ENCODE measurements at regions not wholly inside any gene's neighbourhood (a gene's known extent, or its start where the extent isn't known, plus 50 kb on each side); places are given as distances from the start of the nearest gene placed in this dataset.
"Not testable (repeated sequence)": the region's sequence is repeated elsewhere in the genome, so short reads cannot be mapped to it uniquely, and the experiment has no call there.

- intact Hi-C loops (cut with DNase I), result no loop called here
- no peak for TF ChIP-seq CTCF (IDR thresholded peaks at IDR 0.05; ENCODE audit: borderline replicate concordance, extremely low read depth, insufficient read depth)
- Histone ChIP-seq H3K36me3 (ENCODE audit: control insufficient read depth in 2 of 3, insufficient read depth in 3 of 3, low read length in 3 of 3) (no peaks in the 10 kb centered on the region), H3K27me3 (ENCODE audit: control insufficient read depth, insufficient read depth, low read length) (peaks cover 72% of the 10 kb centered on the region), H3K4me3 (ENCODE audit: low read length in 3 of 3) (peak overlapping the region in 1 of 3 donors; percentile 58), H3K9ac (ENCODE audit: low read length in 3 of 3) (peak overlapping the region in 1 of 3 donors; percentile 15), H3K27ac (ENCODE audit: low read depth in 2 of 2, low read length in 2 of 2) (no peak overlapping the region), H3K4me1 (ENCODE audit: control insufficient read depth in 2 of 3, insufficient read depth in 2 of 3, low read depth in 1 of 3, low read length in 3 of 3) (no peaks in the 10 kb centered on the region), H3K9me3 (ENCODE audit: control insufficient read depth in 2 of 3, insufficient read depth in 1 of 3, low read length in 3 of 3) (peaks cover 0 to 5% (median 0%) of the 10 kb centered on the region in 3 donors)
- FAIRE-seq (no peak), DNase-seq (peak in 2 of 5 donors; percentile 52 to 56)
Observed at GRCh38 chr6:28789553-28790083, 134.2 kb downstream of the TRIM27 start.

- FAIRE-seq (no peak), DNase-seq (no peak)
- Histone ChIP-seq H3K4me3 (ENCODE audit: low read length in 3 of 3) (no peak overlapping the region), H3K9ac (ENCODE audit: low read length in 3 of 3) (no peak overlapping the region), H3K27ac (ENCODE audit: low read depth in 2 of 2, low read length in 2 of 2) (no peak overlapping the region), H3K9me3 (ENCODE audit: control insufficient read depth in 2 of 3, insufficient read depth in 1 of 3, low read length in 3 of 3) (peaks cover 0 to 5% (median 0%) of the 10 kb centered on the region in 3 donors), H3K4me1 (ENCODE audit: control insufficient read depth in 2 of 3, insufficient read depth in 2 of 3, low read depth in 1 of 3, low read length in 3 of 3) (no peaks in the 10 kb centered on the region), H3K27me3 (ENCODE audit: control insufficient read depth, insufficient read depth, low read length) (peaks cover 75% of the 10 kb centered on the region), H3K36me3 (ENCODE audit: control insufficient read depth in 2 of 3, insufficient read depth in 3 of 3, low read length in 3 of 3) (no peaks in the 10 kb centered on the region)
- intact Hi-C loops (cut with DNase I), result no loop called here
- no peak for TF ChIP-seq CTCF (IDR thresholded peaks at IDR 0.05; ENCODE audit: borderline replicate concordance, extremely low read depth, insufficient read depth)
Observed at GRCh38 chr6:28791002-28791383, 132.8 kb downstream of the TRIM27 start.

GRCh38 chr6:28794175-28795002, 129.4 kb downstream of the TRIM27 start:
- no peak for FAIRE-seq
- no peaks in the 10 kb centered on the region for H3K4me1 ChIP-seq (ENCODE audit: control insufficient read depth in 2 of 3, insufficient read depth in 2 of 3, low read depth in 1 of 3, low read length in 3 of 3)
- TF ChIP-seq CTCF (IDR thresholded peaks at IDR 0.05; ENCODE audit: borderline replicate concordance, extremely low read depth, insufficient read depth), result no peak
- H3K9me3 ChIP-seq (ENCODE audit: control insufficient read depth in 2 of 3, insufficient read depth in 1 of 3, low read length in 3 of 3), result peaks cover 0 to 5% (median 0%) of the 10 kb centered on the region in 3 donors
- H3K36me3 ChIP-seq (ENCODE audit: control insufficient read depth in 2 of 3, insufficient read depth in 3 of 3, low read length in 3 of 3), result no peaks in the 10 kb centered on the region
- no peak overlapping the region for H3K27ac ChIP-seq (ENCODE audit: low read depth in 2 of 2, low read length in 2 of 2)
- no peak overlapping the region for H3K4me3 ChIP-seq (ENCODE audit: low read length in 3 of 3)
- intact Hi-C loops (cut with DNase I), result no loop called here
- DNase-seq, result peak in 1 of 5 donors; percentile 40
- H3K27me3 ChIP-seq (ENCODE audit: control insufficient read depth, insufficient read depth, low read length), result peaks cover 62% of the 10 kb centered on the region
- no peak overlapping the region for H3K9ac ChIP-seq (ENCODE audit: low read length in 3 of 3)

- H3K4me3 ChIP-seq (ENCODE audit: low read length in 3 of 3); FAIRE-seq; H3K36me3 ChIP-seq (ENCODE audit: control insufficient read depth in 2 of 3, insufficient read depth in 3 of 3, low read length in 3 of 3); DNase-seq; H3K27ac ChIP-seq (ENCODE audit: low read depth in 2 of 2, low read length in 2 of 2); H3K4me1 ChIP-seq (ENCODE audit: control insufficient read depth in 2 of 3, insufficient read depth in 2 of 3, low read depth in 1 of 3, low read length in 3 of 3); intact Hi-C loops (cut with DNase I); H3K9me3 ChIP-seq (ENCODE audit: control insufficient read depth in 2 of 3, insufficient read depth in 1 of 3, low read length in 3 of 3); H3K9ac ChIP-seq (ENCODE audit: low read length in 3 of 3): not testable (repeated sequence)
- peaks cover 39% of the 10 kb centered on the region for H3K27me3 ChIP-seq (ENCODE audit: control insufficient read depth, insufficient read depth, low read length)
Observed at GRCh38 chr6:28800647-28801046, 123.1 kb downstream of the TRIM27 start.

Data from kidney (tissue), 13 donors.